HG02588 (cell line): ENCODE measurements at regions not wholly inside any gene's neighbourhood (a gene's known extent, or its start where the extent isn't known, plus 50 kb on each side); places are given as distances from the start of the nearest gene placed in this dataset.
"Not testable (repeated sequence)": the region's sequence is repeated elsewhere in the genome, so short reads cannot be mapped to it uniquely, and the experiment has no call there.

Source experiments
- ATAC-seq: cut with Tn5 transposase; IDR thresholded peaks from one replicate; pipeline ENCODE4 v1.9.1; 2021; ENCODE audit warnings: mild to moderate bottlenecking, moderate library complexity; ENCODE audit not compliant: unreplicated experiment

- no peak for ATAC-seq
Observed at GRCh38 chr1:178020968-178021640, 51.2 kb upstream of the SEC16B start.

- ATAC-seq = no peak
Observed at GRCh38 chr1:178021950-178022349, 52.1 kb upstream of the SEC16B start.

GRCh38 chr1:178023181-178023618 lies 53.3 kb upstream of the SEC16B start:
- ATAC-seq = no peak

GRCh38 chr1:178024504-178024903 lies 54.6 kb upstream of the SEC16B start:
- ATAC-seq = no peak

DNA sequence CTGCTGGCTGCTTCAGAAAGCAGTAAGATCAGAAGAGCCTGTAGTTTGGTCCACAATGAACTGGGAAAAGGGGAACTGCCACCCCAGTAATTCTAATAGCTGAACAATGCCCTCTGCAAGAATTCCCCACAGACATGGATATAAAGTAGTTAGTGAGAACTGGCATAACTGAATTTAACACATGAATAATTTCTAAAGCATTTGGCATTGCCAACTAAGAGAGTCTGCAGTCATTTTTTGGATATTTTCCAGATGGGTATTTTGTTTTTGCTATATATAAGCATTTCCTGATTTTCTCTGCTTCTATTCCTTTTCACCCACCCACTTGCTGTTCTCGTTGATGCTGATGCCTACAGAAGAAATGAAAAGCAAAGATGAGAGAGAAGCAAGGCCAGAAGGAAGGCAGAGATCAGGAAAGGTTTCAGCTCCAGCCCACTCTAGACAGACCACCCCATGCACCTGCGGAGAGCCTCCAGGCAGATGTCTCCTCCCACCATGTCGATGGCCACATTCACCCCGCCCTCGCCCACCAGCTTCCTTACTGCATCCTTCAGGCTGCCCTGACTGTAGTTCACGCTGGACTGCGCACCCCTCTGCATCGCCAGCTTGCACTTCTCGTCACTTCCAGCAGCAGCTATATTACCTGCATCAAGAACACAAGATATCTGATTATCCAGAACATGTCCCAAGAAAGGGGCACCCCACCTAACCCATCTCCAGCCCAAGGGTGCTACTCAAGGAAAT lies 55.9 kb upstream of the SEC16B start:
- ATAC-seq = no peak

GRCh38 chr1:178028841-178029481 lies 59.1 kb upstream of the SEC16B start:
- ATAC-seq = no peak

- ATAC-seq = no peak
Observed at GRCh38 chr1:178030467-178030866, 60.6 kb upstream of the SEC16B start.

GRCh38 chr1:178031856-178032320 lies 62.0 kb upstream of the RASAL2 start:
- peak; percentile 77 for ATAC-seq

- ATAC-seq = no peak
Observed at GRCh38 chr1:178033019-178033418, 60.9 kb upstream of the RASAL2 start.

GRCh38 chr1:178034676-178035075 lies 59.2 kb upstream of the RASAL2 start:
- no peak for ATAC-seq

- no peak for ATAC-seq
Observed at GRCh38 chr1:178036090-178036489, 57.8 kb upstream of the RASAL2 start.

- ATAC-seq = no peak
Observed at GRCh38 chr1:178037510-178038253, 56.2 kb upstream of the RASAL2 start.

- no peak for ATAC-seq
Observed at GRCh38 chr1:178038372-178038771, 55.5 kb upstream of the RASAL2 start.

DNA sequence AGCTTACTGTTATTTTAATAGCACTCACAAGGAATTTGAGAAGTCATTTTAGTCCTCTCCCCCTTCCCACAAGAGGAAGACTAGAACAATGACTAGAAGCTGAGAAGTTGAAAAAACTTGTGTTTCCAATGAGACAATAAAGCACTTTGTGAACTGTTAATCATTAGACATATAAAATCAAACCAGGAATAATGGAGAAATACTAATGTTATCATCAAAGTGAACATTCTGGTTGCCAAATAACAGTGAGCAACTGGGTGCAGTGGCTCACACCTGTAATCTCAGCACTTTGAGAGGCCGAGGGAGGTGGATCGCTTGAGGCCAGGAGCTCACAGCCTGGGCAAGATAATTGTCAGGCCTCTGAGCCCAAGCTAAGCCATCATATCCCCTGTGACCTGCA lies 54.0 kb upstream of the RASAL2 start:
- ATAC-seq = no peak

DNA sequence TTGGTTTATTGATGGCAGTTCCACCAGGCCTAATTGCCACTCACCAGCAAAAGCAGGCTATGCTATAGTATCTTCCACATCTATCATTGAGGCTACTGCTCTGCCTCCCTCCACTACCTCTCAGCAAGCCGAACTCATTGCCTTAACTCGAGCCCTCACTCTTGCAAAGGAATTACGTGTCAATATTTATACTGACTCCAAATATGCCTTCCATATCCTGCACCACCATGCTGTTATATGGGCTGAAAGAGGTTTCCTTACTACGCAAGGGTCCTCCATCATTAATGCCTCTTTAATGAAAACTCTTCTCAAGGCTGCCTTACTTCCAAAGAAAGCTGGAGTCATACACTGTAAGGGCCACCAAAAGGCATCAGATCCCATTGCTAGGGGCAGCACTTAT lies 50.0 kb upstream of the RASAL2 start:
- ATAC-seq = not testable (repeated sequence)
